ENCODE measurements at regions not wholly inside any gene's neighbourhood (a gene's known extent, or its start where the extent isn't known, plus 50 kb on each side); places are given as distances from the start of the nearest gene placed in this dataset.

DNA sequence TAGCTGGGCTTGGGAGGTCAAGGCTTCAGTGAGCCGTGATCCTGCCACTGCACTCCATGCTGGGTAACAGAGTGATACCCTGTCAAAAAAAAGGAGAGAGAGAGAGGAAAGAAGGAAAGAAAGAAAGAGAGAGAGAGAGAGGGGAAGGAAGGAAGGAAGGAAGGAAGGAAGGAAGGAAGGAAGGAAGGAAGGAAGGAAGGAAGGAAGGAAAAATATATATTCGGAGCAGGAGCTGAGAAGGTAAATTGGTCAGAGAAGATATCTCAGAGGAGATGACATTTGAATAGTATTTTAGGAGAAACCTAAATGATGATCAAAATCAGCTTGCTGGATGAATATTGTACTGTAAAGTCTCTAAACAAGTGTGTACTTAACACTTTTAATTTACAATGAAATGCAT is 633.1 kb downstream of the ZPLD1 start:
- TF ChIP-seq, protein P1, sequence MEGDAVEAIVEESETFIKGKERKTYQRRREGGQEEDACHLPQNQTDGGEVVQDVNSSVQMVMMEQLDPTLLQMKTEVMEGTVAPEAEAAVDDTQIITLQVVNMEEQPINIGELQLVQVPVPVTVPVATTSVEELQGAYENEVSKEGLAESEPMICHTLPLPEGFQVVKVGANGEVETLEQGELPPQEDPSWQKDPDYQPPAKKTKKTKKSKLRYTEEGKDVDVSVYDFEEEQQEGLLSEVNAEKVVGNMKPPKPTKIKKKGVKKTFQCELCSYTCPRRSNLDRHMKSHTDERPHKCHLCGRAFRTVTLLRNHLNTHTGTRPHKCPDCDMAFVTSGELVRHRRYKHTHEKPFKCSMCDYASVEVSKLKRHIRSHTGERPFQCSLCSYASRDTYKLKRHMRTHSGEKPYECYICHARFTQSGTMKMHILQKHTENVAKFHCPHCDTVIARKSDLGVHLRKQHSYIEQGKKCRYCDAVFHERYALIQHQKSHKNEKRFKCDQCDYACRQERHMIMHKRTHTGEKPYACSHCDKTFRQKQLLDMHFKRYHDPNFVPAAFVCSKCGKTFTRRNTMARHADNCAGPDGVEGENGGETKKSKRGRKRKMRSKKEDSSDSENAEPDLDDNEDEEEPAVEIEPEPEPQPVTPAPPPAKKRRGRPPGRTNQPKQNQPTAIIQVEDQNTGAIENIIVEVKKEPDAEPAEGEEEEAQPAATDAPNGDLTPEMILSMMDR (IDR thresholded peaks at IDR 0.05), result no peak
- no peak for TF ChIP-seq POLR2A (IDR thresholded peaks at IDR 0.05)
